GM20000 (cell line): ENCODE measurements at regions not wholly inside any gene's neighbourhood (a gene's known extent, or its start where the extent isn't known, plus 50 kb on each side); places are given as distances from the start of the nearest gene placed in this dataset.
"Not testable (repeated sequence)": the region's sequence is repeated elsewhere in the genome, so short reads cannot be mapped to it uniquely, and the experiment has no call there.

Source experiments
- DNase-seq: peaks from one replicate; pipeline ENCODE4 v3.0.0; 2012; ENCODE audit warnings: low spot score
- TF ChIP-seq, protein P1 (sequence below): IDR thresholded peaks from 2 replicates; pipeline ENCODE4 v1.5.1; 2012; ENCODE audit warnings: mild to moderate bottlenecking, control low read depth; ENCODE audit errors: extremely low read depth, missing control alignments

DNA sequence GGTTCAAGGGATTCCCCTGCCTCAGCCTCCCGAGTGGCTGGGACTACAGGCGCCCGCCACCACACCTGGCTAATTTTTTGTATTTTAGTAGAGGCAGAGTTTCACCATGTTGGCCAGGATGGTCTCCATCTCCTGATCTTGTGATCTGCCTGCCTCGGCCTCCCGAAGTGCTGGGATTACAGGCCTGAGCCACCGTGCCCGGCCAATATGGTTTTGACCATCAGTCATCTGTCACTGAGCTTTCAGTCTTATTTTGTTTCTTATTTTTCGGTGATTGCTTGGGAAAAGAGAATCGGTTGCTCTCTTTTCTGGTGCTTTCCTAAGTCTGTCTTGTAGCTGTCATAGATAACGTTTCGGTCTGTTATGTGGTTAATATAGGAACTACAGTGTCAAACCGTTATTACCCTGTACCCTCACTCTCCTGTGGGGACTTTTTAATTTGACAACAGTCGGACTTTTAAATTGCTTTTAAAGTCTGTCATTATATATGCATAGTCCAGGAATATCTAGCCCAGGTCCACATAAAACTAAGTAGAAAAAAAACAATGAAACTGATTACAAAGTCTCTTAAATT lies 453.4 kb downstream of the KCNJ18 start:
- no peak for DNase-seq
- TF ChIP-seq, protein P1, sequence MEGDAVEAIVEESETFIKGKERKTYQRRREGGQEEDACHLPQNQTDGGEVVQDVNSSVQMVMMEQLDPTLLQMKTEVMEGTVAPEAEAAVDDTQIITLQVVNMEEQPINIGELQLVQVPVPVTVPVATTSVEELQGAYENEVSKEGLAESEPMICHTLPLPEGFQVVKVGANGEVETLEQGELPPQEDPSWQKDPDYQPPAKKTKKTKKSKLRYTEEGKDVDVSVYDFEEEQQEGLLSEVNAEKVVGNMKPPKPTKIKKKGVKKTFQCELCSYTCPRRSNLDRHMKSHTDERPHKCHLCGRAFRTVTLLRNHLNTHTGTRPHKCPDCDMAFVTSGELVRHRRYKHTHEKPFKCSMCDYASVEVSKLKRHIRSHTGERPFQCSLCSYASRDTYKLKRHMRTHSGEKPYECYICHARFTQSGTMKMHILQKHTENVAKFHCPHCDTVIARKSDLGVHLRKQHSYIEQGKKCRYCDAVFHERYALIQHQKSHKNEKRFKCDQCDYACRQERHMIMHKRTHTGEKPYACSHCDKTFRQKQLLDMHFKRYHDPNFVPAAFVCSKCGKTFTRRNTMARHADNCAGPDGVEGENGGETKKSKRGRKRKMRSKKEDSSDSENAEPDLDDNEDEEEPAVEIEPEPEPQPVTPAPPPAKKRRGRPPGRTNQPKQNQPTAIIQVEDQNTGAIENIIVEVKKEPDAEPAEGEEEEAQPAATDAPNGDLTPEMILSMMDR: no peak

DNA sequence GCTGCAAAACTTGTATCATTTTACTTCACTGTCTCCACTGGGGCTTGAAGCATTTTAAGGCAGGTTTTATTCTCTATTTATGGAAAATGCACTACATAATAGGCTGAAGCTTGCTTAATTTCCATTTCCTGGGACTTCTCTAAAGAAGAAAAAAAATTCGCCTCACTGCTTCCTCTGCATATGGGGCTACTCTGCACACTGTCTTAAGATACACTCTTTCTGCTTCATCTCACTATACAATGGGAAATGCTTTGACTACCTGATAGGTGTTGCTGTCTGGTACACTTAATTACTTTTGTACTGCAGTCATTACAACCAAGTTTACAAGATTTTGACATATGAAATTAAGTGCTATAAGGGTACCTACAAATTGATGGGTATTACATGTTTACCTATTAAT lies 466.0 kb downstream of the KCNJ18 start:
- TF ChIP-seq, protein P1: no peak
- no peak for DNase-seq

DNA sequence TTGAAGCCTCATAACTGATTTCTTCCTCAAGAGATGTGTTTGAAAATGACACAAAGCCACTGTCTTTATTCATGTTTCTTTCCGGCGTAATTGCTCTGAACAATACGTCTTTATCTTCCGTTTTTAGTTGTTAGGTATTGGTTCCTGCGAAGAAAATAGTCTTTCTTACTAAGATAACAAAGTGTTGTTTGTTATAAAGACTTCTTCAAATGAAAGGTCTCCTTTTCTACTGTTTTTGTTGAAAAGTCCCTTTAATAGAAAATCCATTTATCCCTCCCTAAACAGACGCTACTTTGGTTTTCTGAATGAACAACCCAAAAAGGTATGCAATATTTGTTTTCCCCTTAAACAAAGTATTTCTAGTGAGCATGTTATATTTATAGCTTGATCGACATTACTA lies 469.1 kb downstream of the KCNJ18 start:
- TF ChIP-seq, protein P1: no peak

DNA sequence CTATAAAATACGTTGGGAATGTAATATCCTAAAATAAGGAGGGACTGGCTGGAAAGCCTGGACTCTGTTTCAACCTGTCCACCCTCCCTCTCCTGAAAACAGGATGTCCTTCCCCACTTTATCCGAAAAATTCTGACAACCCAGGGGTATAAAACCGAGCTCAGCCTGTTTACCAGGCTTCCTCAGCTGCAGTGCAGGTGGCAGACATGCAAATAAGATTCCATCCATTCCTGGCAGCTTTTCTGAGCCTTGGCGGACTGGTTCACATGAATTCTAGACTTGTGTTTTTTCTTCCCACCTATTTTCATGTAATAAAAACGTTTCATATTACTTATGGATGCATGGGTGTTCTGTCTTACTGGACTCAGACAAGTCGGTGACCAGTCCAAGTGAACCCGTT lies 479.3 kb downstream of the KCNJ18 start:
- no peak for DNase-seq
- TF ChIP-seq, protein P1: no peak

More for the DNA sequence above, 469.1 kb downstream of the KCNJ18 start:
- no peak for DNase-seq

DNA sequence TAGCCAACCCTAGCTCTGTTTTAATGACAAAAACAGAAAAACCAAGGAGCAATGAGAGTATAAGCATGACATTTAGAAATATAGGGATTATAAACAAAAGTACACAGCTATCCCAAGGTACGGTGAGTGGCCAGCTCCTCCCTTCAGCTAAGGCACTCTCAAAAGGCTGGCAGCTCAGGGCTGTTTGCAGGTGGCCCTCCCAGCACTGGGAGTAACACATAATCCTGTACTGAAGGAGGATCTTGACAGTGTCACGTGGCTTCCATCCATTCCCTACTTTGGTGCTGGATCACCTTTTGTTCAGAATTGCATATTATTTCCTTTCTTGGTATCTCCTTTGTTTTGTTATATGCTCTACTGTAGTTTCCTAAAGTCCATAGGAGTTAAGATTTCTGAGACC lies 500.8 kb downstream of the KCNJ18 start:
- DNase-seq: no peak

DNA sequence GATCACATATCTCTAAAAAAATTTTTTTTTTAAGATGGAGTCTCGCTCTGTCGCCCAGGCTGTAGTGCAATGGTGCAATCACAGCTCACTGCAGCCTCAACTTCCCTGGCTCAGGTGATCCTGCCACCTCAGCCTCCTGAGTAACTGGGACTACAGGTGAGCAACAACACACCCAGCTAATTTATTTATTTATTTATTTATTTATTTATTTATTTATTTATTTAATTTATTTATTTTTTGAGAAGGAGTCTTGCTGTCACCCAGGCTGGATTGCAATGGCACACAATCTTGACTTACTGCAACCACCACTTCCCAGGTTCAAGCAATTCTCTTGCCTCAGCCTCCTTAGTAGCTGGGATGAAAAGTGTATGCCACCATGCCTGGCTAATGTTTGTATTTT lies 507.9 kb downstream of the KCNJ18 start:
- DNase-seq: not testable (repeated sequence)

More for the DNA sequence above, 500.8 kb downstream of the KCNJ18 start:
- TF ChIP-seq, protein P1: no peak

DNA sequence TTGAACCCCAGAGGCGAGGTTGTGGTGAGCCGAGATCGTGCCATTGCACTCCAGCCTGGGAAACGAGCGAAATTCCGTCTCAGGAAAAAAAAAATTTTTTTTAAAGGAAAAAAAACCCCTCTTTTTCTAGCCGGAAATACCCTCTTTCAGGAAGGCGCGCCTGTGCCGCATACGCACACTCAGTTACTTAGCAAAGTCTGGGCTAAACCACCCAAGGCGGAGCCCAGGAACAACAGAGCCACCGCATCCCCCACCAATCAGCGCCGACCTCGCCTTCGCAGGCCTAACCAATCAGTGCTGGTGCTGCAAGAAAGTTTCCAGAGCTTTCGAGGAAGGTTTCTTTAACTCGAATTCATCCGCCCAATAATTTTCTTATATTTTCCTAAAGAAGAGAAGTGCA lies 510.4 kb downstream of the KCNJ18 start:
- TF ChIP-seq, protein P1: no peak
- DNase-seq: no peak

DNA sequence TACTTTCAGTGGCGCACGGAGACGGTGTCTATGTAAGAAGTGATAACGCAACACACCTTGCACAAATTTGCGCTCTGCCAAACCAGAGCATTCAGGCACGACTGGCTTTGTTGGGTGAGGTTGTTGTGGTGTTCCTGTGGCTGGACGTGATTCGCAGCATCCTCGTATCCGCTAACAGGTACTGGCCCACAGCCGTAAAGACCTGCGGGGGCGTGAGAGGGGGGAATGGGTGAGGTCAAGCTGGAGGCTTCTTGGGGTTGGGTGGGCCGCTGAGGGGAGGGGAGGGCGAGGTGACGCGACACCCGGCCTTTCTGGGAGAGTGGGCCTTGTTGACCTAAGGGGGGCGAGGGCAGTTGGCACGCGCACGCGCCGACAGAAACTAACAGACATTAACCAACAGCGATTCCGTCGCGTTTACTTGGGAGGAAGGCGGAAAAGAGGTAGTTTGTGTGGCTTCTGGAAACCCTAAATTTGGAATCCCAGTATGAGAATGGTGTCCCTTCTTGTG lies 510.9 kb downstream of the KCNJ18 start:
- no peak for DNase-seq
- TF ChIP-seq, protein P1: no peak

DNA sequence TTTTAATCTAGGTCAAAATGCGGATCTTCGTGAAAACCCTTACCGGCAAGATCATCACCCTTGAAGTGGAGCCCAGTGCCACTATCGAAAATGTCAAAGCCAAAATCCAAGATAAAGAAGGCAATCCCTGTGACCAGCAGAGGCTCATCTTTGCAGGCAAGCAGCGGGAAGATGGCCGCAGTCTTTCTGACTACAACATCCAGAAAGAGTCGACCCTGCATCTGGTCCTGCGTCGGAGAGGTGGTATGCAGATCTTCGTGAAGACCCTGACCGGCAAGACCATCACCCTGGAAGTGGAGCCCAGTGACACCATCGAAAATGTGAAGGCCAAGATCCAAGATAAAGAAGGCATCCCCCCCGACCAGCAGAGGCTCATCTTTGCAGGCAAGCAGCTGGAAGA lies 511.8 kb downstream of the KCNJ18 start:
- DNase-seq: not testable (repeated sequence)

DNA sequence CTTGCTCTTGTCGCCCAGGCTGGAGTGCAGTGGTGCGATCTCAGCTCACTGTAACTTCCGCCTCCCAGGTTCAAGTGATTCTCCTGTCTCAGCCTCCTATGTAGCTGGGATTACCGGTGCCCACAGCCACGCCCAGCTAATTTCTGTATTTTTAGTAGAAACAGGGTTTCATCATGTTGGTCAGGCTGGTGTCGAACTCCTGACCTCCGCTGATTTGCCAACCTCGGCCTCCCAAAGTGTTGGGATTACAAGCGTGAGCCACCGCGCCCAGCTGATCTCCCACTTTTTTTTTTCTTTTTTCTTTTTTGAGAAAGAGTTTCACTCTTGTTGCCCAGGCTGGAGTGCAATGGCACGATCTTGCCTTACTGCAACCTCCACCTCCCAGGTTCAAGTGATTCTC lies 517.9 kb downstream of the KCNJ18 start:
- not testable (repeated sequence) for DNase-seq

DNA sequence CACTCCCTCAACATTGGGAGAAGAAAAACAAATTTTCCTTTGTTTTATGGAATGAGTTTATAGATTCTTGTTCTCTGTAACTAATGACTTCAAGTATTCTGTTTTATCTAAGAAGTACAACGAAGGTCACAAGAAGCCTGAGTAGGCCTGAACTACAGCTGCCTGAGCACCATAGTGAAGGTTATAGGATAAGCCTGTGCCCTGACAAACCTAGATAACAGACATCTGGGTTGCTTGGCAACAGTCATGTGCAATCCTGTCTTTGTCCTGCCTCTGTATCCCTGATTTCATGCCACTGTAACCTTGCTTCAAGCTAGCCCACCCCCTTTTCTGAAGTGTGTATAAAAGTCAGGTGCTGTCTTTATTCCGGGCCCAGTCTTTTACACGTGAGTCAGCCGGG lies 520.8 kb downstream of the KCNJ18 start:
- DNase-seq: not testable (repeated sequence)
